ENCODE measurements at regions not wholly inside any gene's neighbourhood (a gene's known extent, or its start where the extent isn't known, plus 50 kb on each side); places are given as distances from the start of the nearest gene placed in this dataset.
A peak's percentile ranks its signal among the peaks of the same experiment; 100 is the strongest.
"Not testable (repeated sequence)": the region's sequence is repeated elsewhere in the genome, so short reads cannot be mapped to it uniquely, and the experiment has no call there.

- no peak for DNase-seq
These were observed 52.2 kb upstream of the C10orf90 start for GRCh38 chr10:126722726-126723125.

- DNase-seq: no peak
These were observed 52.7 kb upstream of the C10orf90 start for GRCh38 chr10:126723226-126723625.

GRCh38 chr10:126729314-126729870 is 58.9 kb upstream of the C10orf90 start:
- DNase-seq: no peak

- DNase-seq: no peak
These were observed 60.5 kb upstream of the C10orf90 start for GRCh38 chr10:126730856-126731609.

- DNase-seq: no peak
These were observed 61.1 kb upstream of the C10orf90 start for GRCh38 chr10:126731610-126731990.

- no peak for DNase-seq
These were observed 61.8 kb upstream of the C10orf90 start for GRCh38 chr10:126732308-126732707.

- no peak for DNase-seq
These were observed 62.4 kb upstream of the C10orf90 start for GRCh38 chr10:126732868-126733267.

GRCh38 chr10:126734015-126734414 is 63.5 kb upstream of the C10orf90 start:
- DNase-seq: no peak

GRCh38 chr10:126734967-126735366 is 64.5 kb upstream of the C10orf90 start:
- DNase-seq: no peak

GRCh38 chr10:126736142-126736541 is 65.6 kb upstream of the C10orf90 start:
- DNase-seq: no peak

GRCh38 chr10:126736727-126737126 is 66.2 kb upstream of the C10orf90 start:
- no peak for DNase-seq

- DNase-seq: no peak
These were observed 67.5 kb upstream of the C10orf90 start for GRCh38 chr10:126738001-126738400.

- DNase-seq: no peak
These were observed 74.1 kb upstream of the C10orf90 start for GRCh38 chr10:126744571-126744970.

- peak; percentile 15 for DNase-seq
These were observed 78.6 kb upstream of the C10orf90 start for GRCh38 chr10:126749015-126749655.

- no peak for DNase-seq
These were observed 84.5 kb upstream of the C10orf90 start for GRCh38 chr10:126754966-126755365.

- no peak for DNase-seq
These were observed 88.4 kb upstream of the C10orf90 start for GRCh38 chr10:126758867-126759266.

GRCh38 chr10:126759531-126759930 is 89.0 kb upstream of the C10orf90 start:
- DNase-seq: no peak

- DNase-seq: not testable (repeated sequence)
These were observed 96.2 kb upstream of the C10orf90 start for GRCh38 chr10:126766646-126767045.

- DNase-seq: no peak
These were observed 100.3 kb upstream of the C10orf90 start for GRCh38 chr10:126770809-126771208.

GRCh38 chr10:126776168-126776567 is 105.7 kb upstream of the C10orf90 start:
- no peak for DNase-seq

GRCh38 chr10:126777714-126778113 is 107.2 kb upstream of the C10orf90 start:
- DNase-seq: no peak

GRCh38 chr10:126781450-126782216 is 111.1 kb upstream of the C10orf90 start:
- no peak for DNase-seq

- DNase-seq: no peak
These were observed 113.5 kb upstream of the C10orf90 start for GRCh38 chr10:126783806-126784557.
